K562 (cell line): ENCODE measurements at regions not wholly inside any gene's neighbourhood (a gene's known extent, or its start where the extent isn't known, plus 50 kb on each side); places are given as distances from the start of the nearest gene placed in this dataset.

Source experiments
- EGR1 ChIP-seq: fragments of 450-650 bp; conservative IDR thresholded peaks from 2 replicates; pipeline ENCODE4 v1.6.1; 2017; ENCODE audit warnings: mild to moderate bottlenecking
- OTX1 ChIP-seq: fragments of 450-650 bp; formaldehyde crosslinking; IDR thresholded peaks from 2 replicates; pipeline ENCODE4 v1.4.0; 2022; ENCODE audit warnings: mild to moderate bottlenecking
- ZNF644 ChIP-seq: fragments of 200-800 bp; sonication (Bioruptor generic); IDR thresholded peaks from 2 replicates; pipeline ENCODE4 v1.6.1; 2016; ENCODE audit warnings: low read depth, missing genetic modification characterization, missing compliant biosample characterization

DNA sequence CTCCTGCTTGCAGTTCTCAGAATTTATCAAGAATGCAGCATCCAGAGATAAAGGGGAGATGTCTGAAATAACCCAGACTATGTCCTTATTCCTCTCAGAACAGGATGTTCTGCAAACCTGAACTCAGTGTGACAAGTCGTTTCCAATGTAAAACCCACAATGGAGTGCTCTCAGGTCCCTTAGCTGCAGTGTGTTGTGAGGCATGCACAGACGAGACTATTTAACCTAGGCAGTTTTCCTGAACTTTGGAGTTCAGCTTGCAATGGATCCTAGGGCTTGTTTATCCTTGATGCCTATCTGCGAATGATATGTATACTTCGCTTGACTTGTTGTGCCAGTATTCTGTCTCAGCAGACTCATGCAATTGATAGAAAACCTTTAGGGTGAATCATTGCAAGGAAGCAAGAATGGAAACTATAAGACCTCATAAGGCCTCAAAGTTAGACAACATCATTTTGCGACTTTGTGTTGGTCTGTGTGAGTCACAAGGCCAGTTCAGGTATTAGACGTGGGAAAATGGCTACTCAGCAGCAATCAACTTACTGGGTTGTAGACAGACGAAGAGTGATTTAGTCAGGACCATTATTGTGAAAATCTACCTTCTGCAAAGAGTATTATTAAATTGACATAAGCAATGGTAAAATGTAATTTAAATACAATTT lies 2439.9 kb upstream of the PCDH20 start:
- TF ChIP-seq OTX1 (CRISPR knock-in tag), result no peak
- no peak for TF ChIP-seq EGR1
- TF ChIP-seq ZNF644 (tag), result no peak
